ENCODE measurements at regions not wholly inside any gene's neighbourhood (a gene's known extent, or its start where the extent isn't known, plus 50 kb on each side); places are given as distances from the start of the nearest gene placed in this dataset.

- H3K4me1 ChIP-seq, result no peaks in the 10 kb centered on the region
- WGBS, 2 donors, result 94 to 97% methylated on average over 4 of the region's 4 CpGs
- no peak for DNase-seq (ENCODE audit: low spot score in 2 of 2)
- H3K27me3 ChIP-seq, result no peaks in the 10 kb centered on the region
- H3K36me3 ChIP-seq, result no peaks in the 10 kb centered on the region
- no peak overlapping the region for H3K4me3 ChIP-seq
- TF ChIP-seq POLR2A (IDR thresholded peaks at IDR 0.05) (no peak), CTCF (IDR thresholded peaks at IDR 0.05) (no peak), EP300 (IDR thresholded peaks at IDR 0.05) (no peak)
- no peak overlapping the region for H3K27ac ChIP-seq
- H3K9me3 ChIP-seq, result peaks cover 0 to 15% (median 0%) of the 10 kb centered on the region in 4 donors
These were observed 309.4 kb downstream of the ANTXR2 start for GRCh38 chr4:79763486-79764075.

- Histone ChIP-seq H3K27ac (no peak overlapping the region), H3K9me3 (no peaks in the 10 kb centered on the region), H3K27me3 (no peaks in the 10 kb centered on the region), H3K4me1 (no peaks in the 10 kb centered on the region), H3K36me3 (no peaks in the 10 kb centered on the region), H3K4me3 (no peak overlapping the region)
- DNase-seq (ENCODE audit: low spot score in 2 of 2), result no peak
- TF ChIP-seq POLR2A (IDR thresholded peaks at IDR 0.05) (no peak), CTCF (IDR thresholded peaks at IDR 0.05) (no peak), EP300 (IDR thresholded peaks at IDR 0.05) (no peak)
These were observed 313.2 kb downstream of the ANTXR2 start for GRCh38 chr4:79759793-79760192.

GRCh38 chr4:79757600-79757999, 315.4 kb downstream of the ANTXR2 start:
- Histone ChIP-seq H3K4me1 (no peaks in the 10 kb centered on the region), H3K27ac (no peak overlapping the region), H3K9me3 (no peaks in the 10 kb centered on the region), H3K4me3 (no peak overlapping the region), H3K27me3 (no peaks in the 10 kb centered on the region), H3K36me3 (no peaks in the 10 kb centered on the region)
- TF ChIP-seq CTCF (IDR thresholded peaks at IDR 0.05) (no peak), EP300 (IDR thresholded peaks at IDR 0.05) (no peak), POLR2A (IDR thresholded peaks at IDR 0.05) (no peak)
- no peak for DNase-seq (ENCODE audit: low spot score in 2 of 2)

- no peaks in the 10 kb centered on the region for H3K36me3 ChIP-seq
- no peak for DNase-seq (ENCODE audit: low spot score in 2 of 2)
- H3K27ac ChIP-seq, result no peak overlapping the region
- no peak for TF ChIP-seq EP300 (IDR thresholded peaks at IDR 0.05)
- H3K27me3 ChIP-seq, result no peaks in the 10 kb centered on the region
- no peak overlapping the region for H3K4me3 ChIP-seq
- no peaks in the 10 kb centered on the region for H3K9me3 ChIP-seq
- no peaks in the 10 kb centered on the region for H3K4me1 ChIP-seq
- WGBS, 2 donors, result 46 to 53% methylated on average over 2 of the region's 2 CpGs
These were observed 316.7 kb downstream of the ANTXR2 start for GRCh38 chr4:79756140-79756895.

- Histone ChIP-seq H3K27me3 (no peaks in the 10 kb centered on the region), H3K27ac (no peak overlapping the region), H3K4me3 (no peak overlapping the region), H3K9me3 (no peaks in the 10 kb centered on the region), H3K36me3 (no peaks in the 10 kb centered on the region), H3K4me1 (no peaks in the 10 kb centered on the region)
- TF ChIP-seq POLR2A (IDR thresholded peaks at IDR 0.05) (no peak), CTCF (IDR thresholded peaks at IDR 0.05) (no peak)
- WGBS, 2 donors, result 90 to 95% methylated on average over 2 of the region's 2 CpGs
- DNase-seq (ENCODE audit: low spot score in 2 of 2), result no peak
These were observed 324.2 kb downstream of the ANTXR2 start for GRCh38 chr4:79748835-79749234.

All from tibial nerve (tissue), 4 donors.